DMS79 (cell line): ENCODE measurements at regions not wholly inside any gene's neighbourhood (a gene's known extent, or its start where the extent isn't known, plus 50 kb on each side); places are given as distances from the start of the nearest gene placed in this dataset.

Experiments used
- DNase-seq: peaks from one replicate; lab custom pipeline; 2025; lab: John Stamatoyannopoulos, UW

GRCh38 chr9:16099732-16100536, 547.1 kb downstream of the CCDC171 start:
- no peak for DNase-seq

- DNase-seq, result no peak
Observed at GRCh38 chr9:16100537-16101091, 547.8 kb downstream of the CCDC171 start.

- DNase-seq, result no peak
Observed at GRCh38 chr9:16102154-16102553, 549.3 kb downstream of the CCDC171 start.

- DNase-seq, result no peak
Observed at GRCh38 chr9:16103620-16104397, 551.0 kb downstream of the CCDC171 start.

- DNase-seq, result no peak
Observed at GRCh38 chr9:16105168-16106020, 552.6 kb downstream of the CCDC171 start.

- no peak for DNase-seq
Observed at GRCh38 chr9:16106021-16106571, 553.3 kb downstream of the CCDC171 start.

- DNase-seq, result no peak
Observed at GRCh38 chr9:16112116-16112515, 559.3 kb downstream of the CCDC171 start.

- DNase-seq, result no peak
Observed at GRCh38 chr9:16115994-16116393, 563.2 kb downstream of the CCDC171 start.

GRCh38 chr9:16118043-16118442, 565.2 kb downstream of the CCDC171 start:
- no peak for DNase-seq

GRCh38 chr9:16119261-16120230, 566.7 kb downstream of the CCDC171 start:
- DNase-seq, result no peak

- no peak for DNase-seq
Observed at GRCh38 chr9:16120231-16120641, 567.4 kb downstream of the CCDC171 start.

GRCh38 chr9:16120727-16121126, 567.9 kb downstream of the CCDC171 start:
- no peak for DNase-seq

- DNase-seq, result no peak
Observed at GRCh38 chr9:16121168-16121567, 568.3 kb downstream of the CCDC171 start.

GRCh38 chr9:16121601-16122286, 568.9 kb downstream of the CCDC171 start:
- no peak for DNase-seq

GRCh38 chr9:16125629-16126028, 572.8 kb downstream of the CCDC171 start:
- no peak for DNase-seq

GRCh38 chr9:16126042-16126441, 573.2 kb downstream of the CCDC171 start:
- no peak for DNase-seq

GRCh38 chr9:16128003-16128402, 575.2 kb downstream of the CCDC171 start:
- no peak for DNase-seq

GRCh38 chr9:16131264-16131663, 578.4 kb downstream of the CCDC171 start:
- no peak for DNase-seq

- no peak for DNase-seq
Observed at GRCh38 chr9:16132513-16132912, 579.7 kb downstream of the CCDC171 start.

GRCh38 chr9:16133032-16133431, 580.2 kb downstream of the CCDC171 start:
- no peak for DNase-seq
